GM12872 (cell line): ENCODE measurements at regions not wholly inside any gene's neighbourhood (a gene's known extent, or its start where the extent isn't known, plus 50 kb on each side); places are given as distances from the start of the nearest gene placed in this dataset.

ENCODE experiments used
- CTCF ChIP-seq: IDR thresholded peaks from 3 replicates; pipeline ENCODE4 v1.5.1; 2011; ENCODE audit warnings: low read depth, mild to moderate bottlenecking, low read length, moderate library complexity; ENCODE audit not compliant: insufficient read depth

GRCh38 chr5:93201061-93201460, 380.0 kb downstream of the NR2F1-AS1 start:
- TF ChIP-seq CTCF, result no peak

- no peak for TF ChIP-seq CTCF
Observed at GRCh38 chr5:93196986-93197385, 384.0 kb downstream of the NR2F1-AS1 start.

DNA sequence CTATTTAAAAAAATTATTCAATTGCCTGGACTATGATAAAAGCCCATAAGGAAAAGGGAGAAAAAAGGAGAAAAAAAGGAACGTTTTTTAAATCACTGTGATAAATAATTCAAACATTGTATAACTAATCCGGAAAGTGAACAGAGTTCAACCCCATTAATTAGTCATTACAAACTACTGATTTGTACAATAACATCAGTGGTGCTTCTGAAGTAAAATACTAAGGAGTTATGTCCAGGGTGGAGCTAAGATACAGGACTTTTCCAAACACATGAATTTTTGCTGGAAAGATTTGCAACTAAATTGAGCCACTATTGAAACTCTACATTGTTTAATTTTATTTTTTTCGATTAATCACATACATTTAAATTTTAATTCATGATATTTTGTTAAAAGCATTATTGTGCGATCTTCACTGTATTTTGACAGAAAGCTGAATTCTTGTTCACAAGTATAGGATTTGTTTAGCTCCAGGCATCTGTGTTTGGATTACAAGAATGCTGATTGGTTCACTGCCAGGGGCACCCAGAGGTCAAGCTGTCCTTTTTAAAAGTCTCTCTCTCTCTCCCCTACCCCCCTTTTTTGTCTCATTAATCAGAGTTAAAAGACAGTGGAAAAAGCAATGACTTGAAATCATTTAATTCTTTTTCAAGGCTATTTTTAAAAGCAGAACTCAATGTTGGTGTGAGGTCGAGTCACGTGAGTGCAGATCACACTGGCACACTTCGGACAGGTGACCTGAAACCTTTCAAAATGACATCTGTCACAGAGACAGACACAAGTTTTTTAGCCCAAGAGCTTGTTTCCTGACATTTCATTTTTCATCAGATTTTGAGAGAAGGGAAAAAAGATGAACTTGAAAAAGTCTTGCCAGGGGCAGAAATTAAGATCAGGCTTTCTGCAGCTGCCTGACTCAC, 387.3 kb downstream of the NR2F1-AS1 start:
- TF ChIP-seq CTCF, result no peak

DNA sequence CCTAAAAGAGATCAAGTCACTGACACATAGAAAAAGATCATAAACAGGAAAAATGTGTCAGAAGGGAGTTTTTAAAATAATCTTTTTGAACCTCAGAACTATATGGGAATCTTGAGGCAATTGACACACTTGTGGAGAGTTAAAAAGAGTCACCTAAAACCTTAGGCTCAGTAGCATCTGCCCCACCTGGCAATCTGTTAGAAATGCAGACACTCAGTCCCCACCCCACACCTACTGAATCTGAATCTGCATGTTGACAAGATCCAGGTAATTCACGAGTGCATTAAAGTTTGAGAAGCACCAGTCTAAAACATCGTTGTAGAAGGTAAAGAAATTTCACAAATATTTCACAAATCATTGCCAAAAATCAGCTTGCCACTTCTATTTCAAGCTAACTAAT, 388.3 kb downstream of the NR2F1-AS1 start:
- TF ChIP-seq CTCF, result no peak

DNA sequence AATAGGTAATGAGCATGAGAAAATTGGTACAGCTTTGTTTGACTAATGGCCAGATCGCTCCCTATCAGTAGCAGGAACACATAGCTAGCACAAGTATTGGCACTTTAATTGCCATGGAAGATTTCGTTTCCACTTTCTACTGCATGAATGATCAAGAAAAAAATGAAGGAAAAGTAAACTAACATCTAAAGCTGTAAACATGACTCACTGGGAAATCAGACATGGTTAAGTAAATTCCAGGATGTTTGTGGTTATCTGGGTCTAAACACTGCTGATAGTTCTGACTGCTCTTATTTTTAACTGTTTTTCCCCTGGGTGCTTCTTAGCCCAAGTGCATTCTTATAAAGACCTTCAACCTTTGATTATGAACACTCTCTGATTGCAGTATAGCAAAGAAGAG, 388.9 kb downstream of the NR2F1-AS1 start:
- TF ChIP-seq CTCF, result no peak

GRCh38 chr5:93191035-93191817, 389.8 kb downstream of the NR2F1-AS1 start:
- TF ChIP-seq CTCF, result no peak

DNA sequence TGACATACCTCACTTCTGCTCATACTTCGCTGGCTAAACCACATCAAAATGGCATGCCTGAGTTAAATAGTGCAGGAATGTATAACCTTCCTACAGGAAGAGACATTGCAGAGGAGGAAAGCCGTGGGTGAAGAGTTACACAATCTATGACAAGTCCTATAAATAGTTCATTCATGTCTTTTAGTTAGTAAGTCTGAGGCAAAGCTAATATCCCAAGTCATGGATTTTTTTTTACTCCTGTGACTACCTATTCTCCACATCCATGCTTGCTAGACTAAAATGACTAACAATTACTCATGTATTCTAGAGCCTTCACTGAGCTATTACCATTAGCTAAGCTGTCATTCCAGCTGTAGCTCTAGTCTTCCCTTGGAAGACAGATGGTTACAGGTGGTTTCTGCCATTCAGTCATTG, 391.3 kb downstream of the NR2F1-AS1 start:
- no peak for TF ChIP-seq CTCF
